ENCODE measurements at regions not wholly inside any gene's neighbourhood (a gene's known extent, or its start where the extent isn't known, plus 50 kb on each side); places are given as distances from the start of the nearest gene placed in this dataset.

GRCh38 chr14:34187061-34187460, 236.2 kb upstream of the EGLN3 start:
- no peaks in the 10 kb centered on the region for H3K4me1 Mint-ChIP-seq (ENCODE audit: unreplicated experiment)
- no peak overlapping the region for H3K4me3 Mint-ChIP-seq (ENCODE audit: unreplicated experiment)
- no peak for TF ChIP-seq CTCF (IDR thresholded peaks at IDR 0.05; ENCODE audit: unreplicated experiment)
- no peak overlapping the region for H3K27ac Mint-ChIP-seq (ENCODE audit: unreplicated experiment)
- no peaks in the 10 kb centered on the region for H3K9me3 Mint-ChIP-seq (ENCODE audit: unreplicated experiment)
- no peak for DNase-seq (ENCODE audit: low spot score)
- no peaks in the 10 kb centered on the region for H3K27me3 Mint-ChIP-seq (ENCODE audit: unreplicated experiment)
- H3K36me3 Mint-ChIP-seq (ENCODE audit: low read depth, unreplicated experiment): no peaks in the 10 kb centered on the region

GRCh38 chr14:34184126-34184525, 233.3 kb upstream of the EGLN3 start:
- H3K9me3 Mint-ChIP-seq (ENCODE audit: unreplicated experiment): no peaks in the 10 kb centered on the region
- no peak for DNase-seq (ENCODE audit: low spot score)
- no peak overlapping the region for H3K4me3 Mint-ChIP-seq (ENCODE audit: unreplicated experiment)
- no peak for TF ChIP-seq CTCF (IDR thresholded peaks at IDR 0.05; ENCODE audit: unreplicated experiment)
- H3K4me1 Mint-ChIP-seq (ENCODE audit: unreplicated experiment): peaks cover 13% of the 10 kb centered on the region
- H3K27ac Mint-ChIP-seq (ENCODE audit: unreplicated experiment): no peak overlapping the region
- H3K36me3 Mint-ChIP-seq (ENCODE audit: low read depth, unreplicated experiment): no peaks in the 10 kb centered on the region
- H3K27me3 Mint-ChIP-seq (ENCODE audit: unreplicated experiment): no peaks in the 10 kb centered on the region

- Mint-ChIP-seq H3K4me1 (ENCODE audit: unreplicated experiment) (peaks cover 13% of the 10 kb centered on the region), H3K36me3 (ENCODE audit: low read depth, unreplicated experiment) (no peaks in the 10 kb centered on the region), H3K4me3 (ENCODE audit: unreplicated experiment) (no peak overlapping the region), H3K9me3 (ENCODE audit: unreplicated experiment) (no peaks in the 10 kb centered on the region), H3K27ac (ENCODE audit: unreplicated experiment) (no peak overlapping the region), H3K27me3 (ENCODE audit: unreplicated experiment) (no peaks in the 10 kb centered on the region)
- TF ChIP-seq CTCF (IDR thresholded peaks at IDR 0.05; ENCODE audit: unreplicated experiment): no peak
- no peak for DNase-seq (ENCODE audit: low spot score)
Measured at GRCh38 chr14:34183478-34183877, 232.6 kb upstream of the EGLN3 start.

- H3K36me3 Mint-ChIP-seq (ENCODE audit: low read depth, unreplicated experiment): no peaks in the 10 kb centered on the region
- DNase-seq (ENCODE audit: low spot score): no peak
- TF ChIP-seq CTCF (IDR thresholded peaks at IDR 0.05; ENCODE audit: unreplicated experiment): no peak
- H3K27ac Mint-ChIP-seq (ENCODE audit: unreplicated experiment): no peak overlapping the region
- no peak overlapping the region for H3K4me3 Mint-ChIP-seq (ENCODE audit: unreplicated experiment)
- H3K4me1 Mint-ChIP-seq (ENCODE audit: unreplicated experiment): peaks cover 18% of the 10 kb centered on the region
- H3K9me3 Mint-ChIP-seq (ENCODE audit: unreplicated experiment): no peaks in the 10 kb centered on the region
- no peaks in the 10 kb centered on the region for H3K27me3 Mint-ChIP-seq (ENCODE audit: unreplicated experiment)
Measured at GRCh38 chr14:34181338-34181737, 230.5 kb upstream of the EGLN3 start.

DNA sequence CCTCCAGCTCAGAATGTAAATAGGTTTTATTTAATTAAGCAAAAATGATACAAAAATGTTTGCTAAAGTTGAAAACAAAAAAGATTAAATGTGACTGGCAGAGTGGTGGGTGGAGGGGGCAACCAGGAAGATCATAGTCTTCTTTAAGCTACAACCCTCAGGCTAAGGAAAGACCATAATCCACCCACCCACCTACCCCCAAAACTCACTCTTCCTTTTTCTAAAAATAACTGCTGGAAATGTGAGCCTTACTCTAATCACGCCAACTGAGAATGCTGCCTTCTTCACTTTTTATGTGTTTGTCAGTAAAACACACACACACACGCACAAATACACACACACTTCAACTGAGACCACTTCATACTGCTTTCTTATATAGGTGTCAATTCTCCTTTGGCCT, 230.0 kb upstream of the EGLN3 start:
- TF ChIP-seq CTCF (IDR thresholded peaks at IDR 0.05; ENCODE audit: unreplicated experiment): no peak
- no peak for DNase-seq (ENCODE audit: low spot score)
- H3K27me3 Mint-ChIP-seq (ENCODE audit: unreplicated experiment): no peaks in the 10 kb centered on the region
- no peak overlapping the region for H3K27ac Mint-ChIP-seq (ENCODE audit: unreplicated experiment)
- peaks cover 23% of the 10 kb centered on the region for H3K4me1 Mint-ChIP-seq (ENCODE audit: unreplicated experiment)
- no peaks in the 10 kb centered on the region for H3K9me3 Mint-ChIP-seq (ENCODE audit: unreplicated experiment)
- H3K4me3 Mint-ChIP-seq (ENCODE audit: unreplicated experiment): no peak overlapping the region
- no peaks in the 10 kb centered on the region for H3K36me3 Mint-ChIP-seq (ENCODE audit: low read depth, unreplicated experiment)
